IPS-15b (cell line): ENCODE measurements at regions not wholly inside any gene's neighbourhood (a gene's known extent, or its start where the extent isn't known, plus 50 kb on each side); places are given as distances from the start of the nearest gene placed in this dataset.

Experiments
- H3K27me3 ChIP-seq: one replicate; pipeline ENCODE4 v1.6.1; 2013; ENCODE audit warnings: low read length; ENCODE audit not compliant: control insufficient read depth, insufficient read depth
- H3K36me3 ChIP-seq: one replicate; pipeline ENCODE4 v1.6.1; 2013; ENCODE audit warnings: low read length; ENCODE audit not compliant: control insufficient read depth, insufficient read depth
- H3K4me1 ChIP-seq: one replicate; pipeline ENCODE4 v1.6.1; 2013; ENCODE audit warnings: mild to moderate bottlenecking, low read length; ENCODE audit not compliant: control insufficient read depth, insufficient read depth
- H3K4me3 ChIP-seq: one replicate; pipeline ENCODE4 v1.5.1; 2013; ENCODE audit warnings: low read depth, low read length
- H3K9ac ChIP-seq: one replicate; pipeline ENCODE4 v1.6.1; 2013; ENCODE audit warnings: low read depth, mild to moderate bottlenecking, low read length
- H3K9me3 ChIP-seq: one replicate; pipeline ENCODE4 v1.6.1; 2013; ENCODE audit warnings: mild to moderate bottlenecking, low read length; ENCODE audit not compliant: control insufficient read depth, insufficient read depth

- H3K27me3 ChIP-seq, result no peaks in the 10 kb centered on the region
- H3K9ac ChIP-seq, result no peak overlapping the region
- H3K9me3 ChIP-seq, result no peaks in the 10 kb centered on the region
- no peaks in the 10 kb centered on the region for H3K36me3 ChIP-seq
- no peak overlapping the region for H3K4me3 ChIP-seq
- H3K4me1 ChIP-seq, result no peaks in the 10 kb centered on the region
These were observed 77.4 kb upstream of the CLDN14 start for GRCh38 chr21:36557316-36557715.

DNA sequence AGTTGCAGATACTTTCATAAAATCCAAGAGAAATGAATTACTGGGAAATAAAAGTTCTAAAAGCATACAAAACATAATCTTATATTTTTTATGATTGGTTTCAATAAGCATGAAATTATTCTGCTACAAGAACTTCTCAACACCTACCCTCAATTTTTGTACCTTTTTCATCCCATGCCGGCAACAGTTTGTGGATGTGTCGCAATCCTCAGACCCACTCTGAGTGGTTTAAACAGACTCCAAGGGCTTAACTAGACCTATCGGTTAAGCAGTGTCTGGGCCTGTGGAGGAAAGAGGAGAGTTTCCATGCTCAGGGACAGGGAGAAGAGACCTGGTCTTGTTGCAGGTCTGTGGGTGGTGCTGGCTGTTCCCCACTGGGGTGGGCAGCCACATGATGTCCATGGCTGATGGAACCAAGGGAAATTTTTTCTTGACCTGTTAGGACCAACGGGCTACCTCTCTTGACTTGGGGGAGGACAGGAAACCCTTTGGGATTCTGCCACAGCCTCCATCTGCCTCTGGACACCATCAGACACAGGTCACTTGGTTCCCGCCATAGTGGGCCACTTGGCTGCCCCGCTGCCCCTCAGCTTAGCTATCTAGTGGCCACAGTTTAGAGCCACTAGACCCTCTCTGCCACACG lies 81.1 kb upstream of the CLDN14 start:
- Histone ChIP-seq H3K27me3 (no peaks in the 10 kb centered on the region), H3K4me1 (no peaks in the 10 kb centered on the region)

DNA sequence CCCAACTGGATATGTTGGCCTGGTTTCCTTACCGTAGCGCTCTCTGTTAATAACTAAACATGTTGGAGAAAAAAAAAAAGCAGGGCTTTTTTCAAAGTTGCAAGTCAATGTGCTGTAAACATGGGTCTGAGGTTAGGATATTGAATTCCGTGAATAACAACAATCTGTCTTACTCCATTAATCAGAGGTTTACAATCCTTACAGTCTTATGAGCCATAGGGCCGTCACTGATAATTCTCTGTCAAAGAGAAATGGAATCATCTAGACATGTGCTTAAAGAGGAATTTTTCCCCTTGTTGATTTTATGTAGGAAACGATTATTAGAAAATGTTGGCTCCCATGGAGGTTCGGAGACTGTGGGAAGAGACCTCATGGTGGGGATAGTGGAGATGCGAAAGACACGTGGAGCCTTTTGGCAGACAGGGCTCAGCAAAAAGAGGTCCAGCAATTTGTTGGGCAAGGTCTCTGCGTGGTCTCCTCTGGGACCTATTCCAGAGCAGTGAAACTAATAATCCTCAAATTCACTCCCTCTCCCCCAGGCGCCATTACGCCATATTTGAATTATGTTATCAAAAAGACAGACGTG lies 83.5 kb upstream of the CLDN14 start:
- no peak overlapping the region for H3K9ac ChIP-seq

More for the DNA sequence above, 81.1 kb upstream of the CLDN14 start:
- Histone ChIP-seq H3K4me3 (no peak overlapping the region), H3K9me3 (no peaks in the 10 kb centered on the region), H3K36me3 (no peaks in the 10 kb centered on the region), H3K9ac (no peak overlapping the region)

GRCh38 chr21:36564647-36565046 lies 84.7 kb upstream of the CLDN14 start:
- H3K9ac ChIP-seq, result no peak overlapping the region
- no peaks in the 10 kb centered on the region for H3K9me3 ChIP-seq
- no peaks in the 10 kb centered on the region for H3K36me3 ChIP-seq
- no peaks in the 10 kb centered on the region for H3K4me1 ChIP-seq
- H3K27me3 ChIP-seq, result no peaks in the 10 kb centered on the region
- no peak overlapping the region for H3K4me3 ChIP-seq

More for the DNA sequence above, 83.5 kb upstream of the CLDN14 start:
- Histone ChIP-seq H3K4me1 (no peaks in the 10 kb centered on the region), H3K9me3 (no peaks in the 10 kb centered on the region), H3K4me3 (no peak overlapping the region), H3K36me3 (no peaks in the 10 kb centered on the region), H3K27me3 (no peaks in the 10 kb centered on the region)

DNA sequence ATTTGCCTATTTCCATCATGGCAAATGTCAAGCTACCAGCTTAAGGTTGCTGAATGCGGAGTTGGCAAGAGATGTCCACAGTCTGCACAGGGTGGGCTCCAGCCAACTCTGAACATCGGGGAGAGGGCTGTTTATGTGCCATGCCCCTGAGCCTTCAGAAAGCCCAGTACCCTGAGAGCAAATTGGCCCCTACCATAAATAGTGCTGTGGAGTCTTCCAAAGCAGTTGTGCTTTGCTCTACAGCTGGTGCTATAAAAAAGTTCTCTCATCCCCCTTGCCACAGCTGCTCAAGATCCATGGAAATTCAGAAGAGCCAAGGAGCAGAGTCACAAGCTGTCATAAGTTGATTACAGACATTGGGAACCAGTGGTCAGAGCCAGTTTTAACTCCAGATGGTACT lies 85.6 kb upstream of the CLDN14 start:
- Histone ChIP-seq H3K9me3 (no peaks in the 10 kb centered on the region), H3K27me3 (no peaks in the 10 kb centered on the region), H3K4me1 (no peaks in the 10 kb centered on the region), H3K4me3 (no peak overlapping the region), H3K36me3 (no peaks in the 10 kb centered on the region), H3K9ac (no peak overlapping the region)

- no peak overlapping the region for H3K9ac ChIP-seq
- no peaks in the 10 kb centered on the region for H3K36me3 ChIP-seq
- H3K27me3 ChIP-seq, result no peaks in the 10 kb centered on the region
- no peak overlapping the region for H3K4me3 ChIP-seq
- H3K9me3 ChIP-seq, result no peaks in the 10 kb centered on the region
- H3K4me1 ChIP-seq, result no peaks in the 10 kb centered on the region
These were observed 86.7 kb upstream of the CLDN14 start for GRCh38 chr21:36566644-36567043.

GRCh38 chr21:36567216-36567885 lies 87.4 kb upstream of the CLDN14 start:
- no peaks in the 10 kb centered on the region for H3K9me3 ChIP-seq
- no peak overlapping the region for H3K9ac ChIP-seq
- H3K27me3 ChIP-seq, result no peaks in the 10 kb centered on the region
- H3K36me3 ChIP-seq, result no peaks in the 10 kb centered on the region
- no peak overlapping the region for H3K4me3 ChIP-seq
- H3K4me1 ChIP-seq, result no peaks in the 10 kb centered on the region

DNA sequence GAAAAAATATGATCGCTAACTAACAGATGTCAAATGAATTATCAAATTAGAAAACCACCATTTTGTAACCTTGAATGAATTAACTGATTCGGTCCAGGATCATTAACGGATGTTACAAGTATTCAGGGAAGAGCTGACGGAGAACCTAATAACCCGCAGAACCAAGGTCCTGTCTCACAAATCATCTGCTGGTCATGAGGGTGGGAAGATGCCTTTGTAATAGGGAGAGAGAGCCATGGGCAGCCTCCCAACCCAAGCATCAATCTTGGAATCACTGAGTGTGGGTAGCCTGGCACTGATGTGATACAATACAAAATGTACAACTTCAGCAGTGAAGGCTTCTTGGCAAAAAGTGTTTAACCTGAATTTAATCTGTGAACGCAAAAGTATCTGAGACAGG lies 89.6 kb upstream of the CLDN14 start:
- no peaks in the 10 kb centered on the region for H3K36me3 ChIP-seq
- H3K27me3 ChIP-seq, result no peaks in the 10 kb centered on the region
- H3K4me1 ChIP-seq, result no peaks in the 10 kb centered on the region
- no peak overlapping the region for H3K9ac ChIP-seq
- H3K9me3 ChIP-seq, result no peaks in the 10 kb centered on the region
- H3K4me3 ChIP-seq, result no peak overlapping the region

DNA sequence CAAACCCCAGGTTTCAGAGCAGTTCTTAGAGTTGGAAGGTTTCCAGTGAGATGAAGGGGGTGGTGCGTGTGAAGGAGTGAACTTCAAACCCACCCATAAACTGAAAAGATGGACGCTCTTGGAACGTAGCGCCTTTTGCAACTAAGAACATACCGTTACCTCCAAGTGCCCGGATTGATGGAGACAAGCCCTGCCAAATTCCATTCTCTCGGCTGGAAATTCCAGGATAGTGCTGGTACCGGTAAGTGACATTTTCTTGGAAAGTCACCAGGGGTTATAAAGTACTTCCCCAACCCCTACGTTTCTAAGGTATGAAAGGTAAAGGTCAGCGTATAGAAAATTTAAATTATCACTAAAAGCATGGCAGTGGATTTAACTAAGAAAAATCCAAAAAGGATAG lies 91.6 kb upstream of the CLDN14 start:
- Histone ChIP-seq H3K4me3 (no peak overlapping the region), H3K36me3 (no peaks in the 10 kb centered on the region), H3K9me3 (no peaks in the 10 kb centered on the region), H3K4me1 (no peaks in the 10 kb centered on the region), H3K9ac (no peak overlapping the region), H3K27me3 (no peaks in the 10 kb centered on the region)

- Histone ChIP-seq H3K9me3 (no peaks in the 10 kb centered on the region), H3K9ac (no peak overlapping the region), H3K36me3 (no peaks in the 10 kb centered on the region), H3K27me3 (no peaks in the 10 kb centered on the region), H3K4me1 (no peaks in the 10 kb centered on the region), H3K4me3 (no peak overlapping the region)
These were observed 92.1 kb upstream of the CLDN14 start for GRCh38 chr21:36572039-36572438.

GRCh38 chr21:36575306-36575705 lies 95.4 kb upstream of the CLDN14 start:
- no peak overlapping the region for H3K9ac ChIP-seq
- H3K4me3 ChIP-seq, result no peak overlapping the region
- no peaks in the 10 kb centered on the region for H3K9me3 ChIP-seq
- H3K36me3 ChIP-seq, result no peaks in the 10 kb centered on the region
- H3K27me3 ChIP-seq, result no peaks in the 10 kb centered on the region
- H3K4me1 ChIP-seq, result no peaks in the 10 kb centered on the region

- no peaks in the 10 kb centered on the region for H3K9me3 ChIP-seq
- H3K36me3 ChIP-seq, result no peaks in the 10 kb centered on the region
- no peak overlapping the region for H3K4me3 ChIP-seq
- H3K4me1 ChIP-seq, result no peaks in the 10 kb centered on the region
- H3K27me3 ChIP-seq, result no peaks in the 10 kb centered on the region
- H3K9ac ChIP-seq, result no peak overlapping the region
These were observed 96.5 kb upstream of the CLDN14 start for GRCh38 chr21:36576441-36576840.
